ENCODE measurements at regions not wholly inside any gene's neighbourhood (a gene's known extent, or its start where the extent isn't known, plus 50 kb on each side); places are given as distances from the start of the nearest gene placed in this dataset.
"Not testable (repeated sequence)": the region's sequence is repeated elsewhere in the genome, so short reads cannot be mapped to it uniquely, and the experiment has no call there.

- H3K9ac ChIP-seq (ENCODE audit: low read depth in 1 of 3, low read length in 3 of 3); H3K27me3 ChIP-seq (ENCODE audit: control insufficient read depth in 3 of 3, insufficient read depth in 3 of 3, low read length in 3 of 3); H3K4me3 ChIP-seq (ENCODE audit: low read length in 3 of 3); H3K9me3 ChIP-seq (ENCODE audit: control insufficient read depth in 3 of 3, low read length in 3 of 3); H3K36me3 ChIP-seq (ENCODE audit: control insufficient read depth in 3 of 3, insufficient read depth in 3 of 3, low read length in 3 of 3); H3K4me1 ChIP-seq (ENCODE audit: control insufficient read depth in 3 of 3, insufficient read depth in 3 of 3, low read length in 3 of 3); H3K27ac ChIP-seq (ENCODE audit: low read depth, low read length): not testable (repeated sequence)
Measured at GRCh38 chr14:27672811-27673737, 1075.2 kb upstream of the NOVA1 start.

- Histone ChIP-seq H3K4me3 (ENCODE audit: low read length in 3 of 3) (no peak overlapping the region), H3K27ac (ENCODE audit: low read depth, low read length) (no peak overlapping the region), H3K9ac (ENCODE audit: low read depth in 1 of 3, low read length in 3 of 3) (no peak overlapping the region), H3K36me3 (ENCODE audit: control insufficient read depth in 3 of 3, insufficient read depth in 3 of 3, low read length in 3 of 3) (no peaks in the 10 kb centered on the region), H3K27me3 (ENCODE audit: control insufficient read depth in 3 of 3, insufficient read depth in 3 of 3, low read length in 3 of 3) (no peaks in the 10 kb centered on the region), H3K9me3 (ENCODE audit: control insufficient read depth in 3 of 3, low read length in 3 of 3) (no peaks in the 10 kb centered on the region), H3K4me1 (ENCODE audit: control insufficient read depth in 3 of 3, insufficient read depth in 3 of 3, low read length in 3 of 3) (no peaks in the 10 kb centered on the region)
Measured at GRCh38 chr14:27686137-27686536, 1080.5 kb upstream of the FOXG1 start.

GRCh38 chr14:27688841-27689444 is 1077.6 kb upstream of the FOXG1 start:
- Histone ChIP-seq H3K27me3 (ENCODE audit: control insufficient read depth in 3 of 3, insufficient read depth in 3 of 3, low read length in 3 of 3) (no peaks in the 10 kb centered on the region), H3K27ac (ENCODE audit: low read depth, low read length) (no peak overlapping the region), H3K9me3 (ENCODE audit: control insufficient read depth in 3 of 3, low read length in 3 of 3) (no peaks in the 10 kb centered on the region), H3K4me1 (ENCODE audit: control insufficient read depth in 3 of 3, insufficient read depth in 3 of 3, low read length in 3 of 3) (no peaks in the 10 kb centered on the region), H3K36me3 (ENCODE audit: control insufficient read depth in 3 of 3, insufficient read depth in 3 of 3, low read length in 3 of 3) (no peaks in the 10 kb centered on the region), H3K9ac (ENCODE audit: low read depth in 1 of 3, low read length in 3 of 3) (no peak overlapping the region), H3K4me3 (ENCODE audit: low read length in 3 of 3) (no peak overlapping the region)

GRCh38 chr14:27712364-27712763 is 1054.2 kb upstream of the FOXG1 start:
- Histone ChIP-seq H3K4me3 (ENCODE audit: low read length in 3 of 3) (no peak overlapping the region), H3K4me1 (ENCODE audit: control insufficient read depth in 3 of 3, insufficient read depth in 3 of 3, low read length in 3 of 3) (no peaks in the 10 kb centered on the region), H3K36me3 (ENCODE audit: control insufficient read depth in 3 of 3, insufficient read depth in 3 of 3, low read length in 3 of 3) (no peaks in the 10 kb centered on the region), H3K27ac (ENCODE audit: low read depth, low read length) (no peak overlapping the region), H3K9me3 (ENCODE audit: control insufficient read depth in 3 of 3, low read length in 3 of 3) (peaks cover 0 to 10% (median 6%) of the 10 kb centered on the region in 3 donors), H3K27me3 (ENCODE audit: control insufficient read depth in 3 of 3, insufficient read depth in 3 of 3, low read length in 3 of 3) (no peaks in the 10 kb centered on the region), H3K9ac (ENCODE audit: low read depth in 1 of 3, low read length in 3 of 3) (no peak overlapping the region)

GRCh38 chr14:27715561-27715960 is 1051.0 kb upstream of the FOXG1 start:
- H3K4me1 ChIP-seq (ENCODE audit: control insufficient read depth in 3 of 3, insufficient read depth in 3 of 3, low read length in 3 of 3): no peaks in the 10 kb centered on the region
- no peaks in the 10 kb centered on the region for H3K27me3 ChIP-seq (ENCODE audit: control insufficient read depth in 3 of 3, insufficient read depth in 3 of 3, low read length in 3 of 3)
- no peak overlapping the region for H3K9ac ChIP-seq (ENCODE audit: low read depth in 1 of 3, low read length in 3 of 3)
- H3K9me3 ChIP-seq (ENCODE audit: control insufficient read depth in 3 of 3, low read length in 3 of 3): peaks cover 0 to 4% (median 2%) of the 10 kb centered on the region in 3 donors
- H3K36me3 ChIP-seq (ENCODE audit: control insufficient read depth in 3 of 3, insufficient read depth in 3 of 3, low read length in 3 of 3): no peaks in the 10 kb centered on the region
- H3K4me3 ChIP-seq (ENCODE audit: low read length in 3 of 3): no peak overlapping the region
- no peak overlapping the region for H3K27ac ChIP-seq (ENCODE audit: low read depth, low read length)

GRCh38 chr14:27721760-27722159 is 1044.8 kb upstream of the FOXG1 start:
- H3K9ac ChIP-seq (ENCODE audit: low read depth in 1 of 3, low read length in 3 of 3): no peak overlapping the region
- H3K27ac ChIP-seq (ENCODE audit: low read depth, low read length): no peak overlapping the region
- H3K4me1 ChIP-seq (ENCODE audit: control insufficient read depth in 3 of 3, insufficient read depth in 3 of 3, low read length in 3 of 3): no peaks in the 10 kb centered on the region
- peaks cover 0 to 2% (median 0%) of the 10 kb centered on the region in 3 donors for H3K9me3 ChIP-seq (ENCODE audit: control insufficient read depth in 3 of 3, low read length in 3 of 3)
- H3K27me3 ChIP-seq (ENCODE audit: control insufficient read depth in 3 of 3, insufficient read depth in 3 of 3, low read length in 3 of 3): no peaks in the 10 kb centered on the region
- no peak overlapping the region for H3K4me3 ChIP-seq (ENCODE audit: low read length in 3 of 3)
- no peaks in the 10 kb centered on the region for H3K36me3 ChIP-seq (ENCODE audit: control insufficient read depth in 3 of 3, insufficient read depth in 3 of 3, low read length in 3 of 3)

GRCh38 chr14:27725482-27725881 is 1041.1 kb upstream of the FOXG1 start:
- no peaks in the 10 kb centered on the region for H3K36me3 ChIP-seq (ENCODE audit: control insufficient read depth in 3 of 3, insufficient read depth in 3 of 3, low read length in 3 of 3)
- no peaks in the 10 kb centered on the region for H3K27me3 ChIP-seq (ENCODE audit: control insufficient read depth in 3 of 3, insufficient read depth in 3 of 3, low read length in 3 of 3)
- H3K9me3 ChIP-seq (ENCODE audit: control insufficient read depth in 3 of 3, low read length in 3 of 3): no peaks in the 10 kb centered on the region
- H3K4me3 ChIP-seq (ENCODE audit: low read length in 3 of 3): no peak overlapping the region
- no peak overlapping the region for H3K27ac ChIP-seq (ENCODE audit: low read depth, low read length)
- H3K9ac ChIP-seq (ENCODE audit: low read depth in 1 of 3, low read length in 3 of 3): no peak overlapping the region
- H3K4me1 ChIP-seq (ENCODE audit: control insufficient read depth in 3 of 3, insufficient read depth in 3 of 3, low read length in 3 of 3): no peaks in the 10 kb centered on the region

- no peak overlapping the region for H3K27ac ChIP-seq (ENCODE audit: low read depth, low read length)
- no peaks in the 10 kb centered on the region for H3K4me1 ChIP-seq (ENCODE audit: control insufficient read depth in 3 of 3, insufficient read depth in 3 of 3, low read length in 3 of 3)
- H3K4me3 ChIP-seq (ENCODE audit: low read length in 3 of 3): no peak overlapping the region
- no peak overlapping the region for H3K9ac ChIP-seq (ENCODE audit: low read depth in 1 of 3, low read length in 3 of 3)
- no peaks in the 10 kb centered on the region for H3K36me3 ChIP-seq (ENCODE audit: control insufficient read depth in 3 of 3, insufficient read depth in 3 of 3, low read length in 3 of 3)
- no peaks in the 10 kb centered on the region for H3K9me3 ChIP-seq (ENCODE audit: control insufficient read depth in 3 of 3, low read length in 3 of 3)
- H3K27me3 ChIP-seq (ENCODE audit: control insufficient read depth in 3 of 3, insufficient read depth in 3 of 3, low read length in 3 of 3): no peaks in the 10 kb centered on the region
Measured at GRCh38 chr14:27727251-27727770, 1039.3 kb upstream of the FOXG1 start.

GRCh38 chr14:27730204-27730603 is 1036.4 kb upstream of the FOXG1 start:
- Histone ChIP-seq H3K36me3 (ENCODE audit: control insufficient read depth in 3 of 3, insufficient read depth in 3 of 3, low read length in 3 of 3) (no peaks in the 10 kb centered on the region), H3K9me3 (ENCODE audit: control insufficient read depth in 3 of 3, low read length in 3 of 3) (no peaks in the 10 kb centered on the region), H3K4me1 (ENCODE audit: control insufficient read depth in 3 of 3, insufficient read depth in 3 of 3, low read length in 3 of 3) (no peaks in the 10 kb centered on the region), H3K4me3 (ENCODE audit: low read length in 3 of 3) (no peak overlapping the region), H3K27ac (ENCODE audit: low read depth, low read length) (no peak overlapping the region), H3K27me3 (ENCODE audit: control insufficient read depth in 3 of 3, insufficient read depth in 3 of 3, low read length in 3 of 3) (no peaks in the 10 kb centered on the region), H3K9ac (ENCODE audit: low read depth in 1 of 3, low read length in 3 of 3) (no peak overlapping the region)

- no peaks in the 10 kb centered on the region for H3K4me1 ChIP-seq (ENCODE audit: control insufficient read depth in 3 of 3, insufficient read depth in 3 of 3, low read length in 3 of 3)
- no peak overlapping the region for H3K27ac ChIP-seq (ENCODE audit: low read depth, low read length)
- no peaks in the 10 kb centered on the region for H3K36me3 ChIP-seq (ENCODE audit: control insufficient read depth in 3 of 3, insufficient read depth in 3 of 3, low read length in 3 of 3)
- no peaks in the 10 kb centered on the region for H3K27me3 ChIP-seq (ENCODE audit: control insufficient read depth in 3 of 3, insufficient read depth in 3 of 3, low read length in 3 of 3)
- H3K9me3 ChIP-seq (ENCODE audit: control insufficient read depth in 3 of 3, low read length in 3 of 3): no peaks in the 10 kb centered on the region
- H3K4me3 ChIP-seq (ENCODE audit: low read length in 3 of 3): no peak overlapping the region
- no peak overlapping the region for H3K9ac ChIP-seq (ENCODE audit: low read depth in 1 of 3, low read length in 3 of 3)
Measured at GRCh38 chr14:27739657-27740156, 1026.9 kb upstream of the FOXG1 start.

Data from skeletal muscle tissue (tissue), 3 donors.